H9 (cell line): ENCODE measurements at regions not wholly inside any gene's neighbourhood (a gene's known extent, or its start where the extent isn't known, plus 50 kb on each side); places are given as distances from the start of the nearest gene placed in this dataset.
A peak's percentile ranks its signal among the peaks of the same experiment; 100 is the strongest.

Experiments
- DNase-seq: peaks from one replicate; pipeline ENCODE4 v3.0.0-alpha.2; 2017
- H2AFZ ChIP-seq: one replicate; pipeline ENCODE4 v1.6.1; 2013; ENCODE audit warnings: mild to moderate bottlenecking, low read length, control low read depth, moderate library complexity
- H2AK5ac ChIP-seq: 2 replicates; pipeline ENCODE4 v1.6.1; 2013; ENCODE audit warnings: low read length, control low read depth, mixed read lengths; ENCODE audit not compliant: insufficient read length
- H2BK120ac ChIP-seq: one replicate; pipeline ENCODE4 v1.6.1; 2013; ENCODE audit warnings: low read depth, mild to moderate bottlenecking, low read length, control low read depth, inconsistent platforms; ENCODE audit not compliant: poor library complexity, severe bottlenecking
- H2BK12ac ChIP-seq: 2 replicates; pipeline ENCODE4 v1.6.1; 2013; ENCODE audit warnings: low read length, control low read depth, mixed read lengths, low read depth; ENCODE audit not compliant: insufficient read length
- H2BK15ac ChIP-seq: 2 replicates; pipeline ENCODE4 v1.6.1; 2013; ENCODE audit warnings: low read depth, low read length, control low read depth
- H2BK20ac ChIP-seq: one replicate; pipeline ENCODE4 v1.6.1; 2013; ENCODE audit warnings: low read depth, mild to moderate bottlenecking, low read length, control low read depth, inconsistent platforms; ENCODE audit not compliant: poor library complexity, severe bottlenecking
- H2BK5ac ChIP-seq: 2 replicates; pipeline ENCODE4 v1.6.1; 2013; ENCODE audit warnings: low read length, control low read depth, mixed read lengths; ENCODE audit not compliant: insufficient read length
- H3K14ac ChIP-seq: 2 replicates; pipeline ENCODE4 v1.6.1; 2013; ENCODE audit warnings: low read length, control low read depth; ENCODE audit not compliant: insufficient read depth
- H3K18ac ChIP-seq: 2 replicates; pipeline ENCODE4 v1.6.1; 2013; ENCODE audit warnings: low read depth, mild to moderate bottlenecking, mixed read lengths, low read length, control low read depth; ENCODE audit not compliant: insufficient read length
- H3K23ac ChIP-seq: 2 replicates; pipeline ENCODE4 v1.6.1; 2013; ENCODE audit warnings: low read length, control low read depth, mixed read lengths, low read depth; ENCODE audit not compliant: insufficient read length
- H3K23me2 ChIP-seq: 2 replicates; pipeline ENCODE4 v1.6.1; 2013; ENCODE audit warnings: low read depth, mild to moderate bottlenecking, mixed read lengths, low read length, control low read depth; ENCODE audit not compliant: insufficient read length, poor library complexity, severe bottlenecking
- H3K27ac ChIP-seq: 2 replicates; pipeline ENCODE4 v1.5.1; 2013; ENCODE audit warnings: low read length, control low read depth, mixed read lengths, low read depth; ENCODE audit not compliant: insufficient read length
- H3K27me3 ChIP-seq: 2 replicates; pipeline ENCODE4 v1.6.1; 2013; ENCODE audit warnings: low read length, control low read depth, inconsistent platforms; ENCODE audit not compliant: insufficient read depth
- H3K4ac ChIP-seq: 2 replicates; pipeline ENCODE4 v1.6.1; 2013; ENCODE audit warnings: low read depth, mild to moderate bottlenecking, control low read depth, inconsistent platforms, low read length, moderate library complexity
- H3K4me1 ChIP-seq: 2 replicates; pipeline ENCODE4 v1.6.1; 2013; ENCODE audit warnings: low read length, control low read depth, inconsistent platforms; ENCODE audit not compliant: insufficient read depth
- H3K4me2 ChIP-seq: 2 replicates; pipeline ENCODE4 v1.6.1; 2013; ENCODE audit warnings: low read length, control low read depth, mixed read lengths; ENCODE audit not compliant: insufficient read length, insufficient read depth
- H3K56ac ChIP-seq: 2 replicates; pipeline ENCODE4 v1.6.1; 2013; ENCODE audit warnings: low read depth, mild to moderate bottlenecking, mixed read lengths, low read length, control low read depth; ENCODE audit not compliant: insufficient read length
- H3K79me1 ChIP-seq: 2 replicates; pipeline ENCODE4 v1.6.1; 2013; ENCODE audit warnings: low read depth, mild to moderate bottlenecking, moderate library complexity, low read length, control low read depth, inconsistent platforms; ENCODE audit not compliant: insufficient read depth, poor library complexity, severe bottlenecking
- H3K79me2 ChIP-seq: 2 replicates; pipeline ENCODE4 v1.6.1; 2013; ENCODE audit warnings: low read length, control low read depth, inconsistent platforms; ENCODE audit not compliant: insufficient read depth
- H3K9ac ChIP-seq: 2 replicates; pipeline ENCODE4 v1.6.1; 2013; ENCODE audit warnings: low read length, control low read depth, mixed read lengths; ENCODE audit not compliant: insufficient read length; ENCODE audit errors: extremely low read depth
- H3K9me3 ChIP-seq: one replicate; pipeline ENCODE4 v1.6.1; 2013; ENCODE audit warnings: low read depth, low read length, inconsistent platforms; ENCODE audit not compliant: control insufficient read depth
- H3T11ph ChIP-seq: one replicate; pipeline ENCODE4 v1.6.1; 2013; ENCODE audit warnings: mild to moderate bottlenecking, low read length, control low read depth, inconsistent platforms
- H4K20me1 ChIP-seq: one replicate; pipeline ENCODE4 v1.6.1; 2013; ENCODE audit not compliant: control insufficient read depth, insufficient read length, insufficient read depth
- H4K5ac ChIP-seq: 2 replicates; pipeline ENCODE4 v1.6.1; 2013; ENCODE audit warnings: low read depth, mild to moderate bottlenecking, mixed read lengths, low read length, control low read depth; ENCODE audit not compliant: insufficient read length
- H4K8ac ChIP-seq: replicated peaks from 2 replicates; pipeline ENCODE4 v1.6.1; 2013; ENCODE audit warnings: low read length, control low read depth, mixed read lengths, low read depth; ENCODE audit not compliant: insufficient read length
- H4K91ac ChIP-seq: 2 replicates; pipeline ENCODE4 v1.6.1; 2013; ENCODE audit warnings: low read depth, mild to moderate bottlenecking, moderate library complexity, mixed read lengths, low read length, control low read depth; ENCODE audit not compliant: insufficient read length
- H3K27ac Mint-ChIP-seq, 3 experiments: 2 replicates in 2 of 3; 3 replicates in 1 of 3; pipeline ENCODE4 v1.8.0; 2020 to 2021; ENCODE audit warnings: mixed read lengths in 3 of 3, mild to moderate bottlenecking in 1 of 3, moderate library complexity in 1 of 3
- H3K27me3 Mint-ChIP-seq: 2 replicates; pipeline ENCODE4 v1.8.0; 2021; ENCODE audit warnings: low read depth, mild to moderate bottlenecking, moderate library complexity, mixed read lengths
- H3K36me3 Mint-ChIP-seq, 3 experiments: 2 replicates in 2 of 3; 3 replicates in 1 of 3; pipeline ENCODE4 v1.8.0; 2020 to 2021; ENCODE audit warnings: low read depth in 3 of 3, mixed read lengths in 3 of 3; ENCODE audit not compliant: insufficient read depth in 1 of 3
- H3K4me1 Mint-ChIP-seq, 2 experiments: 2 replicates each; pipeline ENCODE4 v1.8.0; 2020; ENCODE audit warnings: mixed read lengths in 2 of 2
- H3K4me3 Mint-ChIP-seq, 2 experiments: 2 replicates in 1 of 2; 3 replicates in 1 of 2; pipeline ENCODE4 v1.8.0; 2020 to 2021; ENCODE audit warnings: mild to moderate bottlenecking in 2 of 2, mixed read lengths in 2 of 2, moderate library complexity in 1 of 2
- H3K9me3 Mint-ChIP-seq, 2 experiments: 2 replicates in 1 of 2; 3 replicates in 1 of 2; pipeline ENCODE4 v1.8.0; 2020; ENCODE audit warnings: mild to moderate bottlenecking in 2 of 2, mixed read lengths in 2 of 2, moderate library complexity in 1 of 2
- CTCF ChIP-seq: fragments of 200-600 bp; sonication (generic); conservative IDR thresholded peaks from 3 replicates; pipeline ENCODE4 v1.8.0; 2021; ENCODE audit warnings: antibody characterized with exemption, mild to moderate bottlenecking
- WGBS: extraction: QIAGEN DNeasy Blood & Tissue Kit; methylation state at CpG from one replicate; pipeline ENCODE4 v1.1.7; 2013; ENCODE audit warnings: missing lambda C conversion rate, low lambda C conversion rate, mixed read lengths; ENCODE audit not compliant: insufficient read length; ENCODE audit errors: extremely low coverage; 5-methylcytosine and 5-hydroxymethylcytosine counted together

- Histone ChIP-seq H3K79me1 (no peaks in the 10 kb centered on the region), H2BK12ac (no peak overlapping the region), H3K4me1 (no peaks in the 10 kb centered on the region; the same call in 1 of the 2 replicates), H2BK20ac (no peak overlapping the region), H3K18ac (no peak overlapping the region), H3K79me2 (no peaks in the 10 kb centered on the region), H3K23ac (no peak overlapping the region), H3K14ac (no peak overlapping the region), H3K9me3 (no peaks in the 10 kb centered on the region), H2AFZ (peak overlapping the region; percentile 97), H3K4ac (no peak overlapping the region), H3K9ac (no peak overlapping the region), H4K20me1 (no peaks in the 10 kb centered on the region), H4K5ac (no peak overlapping the region), H3K27me3 (no peaks in the 10 kb centered on the region; the same call in 1 of the 2 replicates), H3K27ac (no peak overlapping the region), H3K56ac (no peak overlapping the region), H4K91ac (no peak overlapping the region), H2BK5ac (no peak overlapping the region), H2AK5ac (no peak overlapping the region), H3T11ph (no peak overlapping the region), H2BK120ac (no peak overlapping the region), H4K8ac (no peak overlapping the region), H2BK15ac (no peak overlapping the region), H3K4me2 (peak overlapping the region; percentile 53), H3K23me2 (no peaks in the 10 kb centered on the region)
- Mint-ChIP-seq H3K27me3 (peaks cover 15% of the 10 kb centered on the region), H3K27ac (peak overlapping the region in 1 of 3 experiments; percentile 24; a peak in 1 of 7 replicates), H3K4me3 (peak overlapping the region; percentile 37 to 41; a peak in 3 of 5 replicates), H3K36me3 (no peaks in the 10 kb centered on the region), H3K4me1 (peaks cover 25% of the 10 kb centered on the region in 2 experiments), H3K9me3 (no peaks in the 10 kb centered on the region)
- DNase-seq = peak; percentile 89
- no CpG with 5 or more reads among the region's 13 CpGs for WGBS
- no peak for TF ChIP-seq CTCF
These were observed 327.2 kb downstream of the ZSWIM6 start for GRCh38 chr5:61659221-61659696.
